Calu3 (cell line): ENCODE measurements at regions not wholly inside any gene's neighbourhood (a gene's known extent, or its start where the extent isn't known, plus 50 kb on each side); places are given as distances from the start of the nearest gene placed in this dataset.

Experiments used
- BruUV-seq: library from RNA; stranded (reverse); fragments of 400-500 nt; replicated peaks from 2 replicates; lab custom pipeline; 2021; lab: Mats Ljungman, UMichigan
- CTCF ChIA-PET: fragments of 300-600 bp; sonication (Branson Sonifier 250); formaldehyde crosslinking; loops from one replicate; lab custom pipeline; 2022; ENCODE audit warnings: antibody characterized with exemption; lab: Charles Lee
- DNase-seq: peaks from one replicate; pipeline ENCODE4 v3.0.0; 2022
- H3K27ac Mint-ChIP-seq: one replicate; pipeline ENCODE4 v1.8.0; 2022; ENCODE audit warnings: mixed read lengths; ENCODE audit not compliant: unreplicated experiment
- H3K27me3 Mint-ChIP-seq: one replicate; pipeline ENCODE4 v1.8.0; 2022; ENCODE audit warnings: mixed read lengths; ENCODE audit not compliant: unreplicated experiment
- H3K36me3 Mint-ChIP-seq: one replicate; pipeline ENCODE4 v1.8.0; 2022; ENCODE audit warnings: mild to moderate bottlenecking, moderate library complexity, mixed read lengths; ENCODE audit not compliant: insufficient read depth, unreplicated experiment
- H3K4me1 Mint-ChIP-seq: one replicate; pipeline ENCODE4 v1.8.0; 2022; ENCODE audit warnings: mild to moderate bottlenecking, low read depth, mixed read lengths; ENCODE audit not compliant: unreplicated experiment
- H3K4me3 Mint-ChIP-seq: one replicate; pipeline ENCODE4 v1.8.0; 2022; ENCODE audit warnings: mild to moderate bottlenecking, low read depth, moderate library complexity, mixed read lengths; ENCODE audit not compliant: unreplicated experiment
- H3K9me3 Mint-ChIP-seq: one replicate; pipeline ENCODE4 v1.8.0; 2022; ENCODE audit warnings: low read depth, mixed read lengths; ENCODE audit not compliant: unreplicated experiment
- intact Hi-C: fragments of 100-400 bp; cut with micrococcal nuclease; formaldehyde crosslinking; loops from one replicate; pipeline ENCODE4 v1.10.0; 2022; ENCODE audit not compliant: unreplicated experiment
- TF ChIP-seq, protein P1 (sequence below): fragments of 200-600 bp; IDR thresholded peaks from one replicate; pipeline ENCODE4 v1.8.0; 2022; ENCODE audit warnings: antibody characterized with exemption; ENCODE audit not compliant: unreplicated experiment

DNA sequence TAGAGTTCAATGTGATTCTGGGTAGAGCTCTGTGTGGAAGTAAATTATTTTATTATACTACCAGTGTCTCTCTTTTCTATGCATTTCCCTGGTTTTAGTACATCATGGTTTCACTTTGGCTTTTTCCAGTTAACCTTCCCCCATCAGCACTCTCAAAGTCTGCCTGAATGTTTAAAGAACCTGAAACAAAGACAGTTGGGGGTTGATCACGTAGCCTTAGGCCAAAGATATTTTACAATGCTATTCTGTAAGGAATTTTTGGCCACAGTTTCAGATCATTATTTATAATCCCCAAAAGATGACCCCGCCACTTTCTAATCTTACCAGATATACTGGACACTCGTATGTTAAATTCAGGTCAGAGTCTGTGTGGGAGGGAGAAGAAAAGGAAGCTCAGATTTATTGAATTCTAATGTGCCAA is 156.3 kb upstream of the TMC3 start:
- CTCF ChIA-PET, result no interaction called here
- intact Hi-C loops, result no loop called here
- BruUV-seq, result no TSS peak
- Mint-ChIP-seq H3K4me1 (no peaks in the 10 kb centered on the region), H3K9me3 (peaks cover 4% of the 10 kb centered on the region), H3K4me3 (no peak overlapping the region), H3K27me3 (no peaks in the 10 kb centered on the region), H3K36me3 (no peaks in the 10 kb centered on the region), H3K27ac (no peak overlapping the region)
- no peak for DNase-seq
- TF ChIP-seq, protein P1, sequence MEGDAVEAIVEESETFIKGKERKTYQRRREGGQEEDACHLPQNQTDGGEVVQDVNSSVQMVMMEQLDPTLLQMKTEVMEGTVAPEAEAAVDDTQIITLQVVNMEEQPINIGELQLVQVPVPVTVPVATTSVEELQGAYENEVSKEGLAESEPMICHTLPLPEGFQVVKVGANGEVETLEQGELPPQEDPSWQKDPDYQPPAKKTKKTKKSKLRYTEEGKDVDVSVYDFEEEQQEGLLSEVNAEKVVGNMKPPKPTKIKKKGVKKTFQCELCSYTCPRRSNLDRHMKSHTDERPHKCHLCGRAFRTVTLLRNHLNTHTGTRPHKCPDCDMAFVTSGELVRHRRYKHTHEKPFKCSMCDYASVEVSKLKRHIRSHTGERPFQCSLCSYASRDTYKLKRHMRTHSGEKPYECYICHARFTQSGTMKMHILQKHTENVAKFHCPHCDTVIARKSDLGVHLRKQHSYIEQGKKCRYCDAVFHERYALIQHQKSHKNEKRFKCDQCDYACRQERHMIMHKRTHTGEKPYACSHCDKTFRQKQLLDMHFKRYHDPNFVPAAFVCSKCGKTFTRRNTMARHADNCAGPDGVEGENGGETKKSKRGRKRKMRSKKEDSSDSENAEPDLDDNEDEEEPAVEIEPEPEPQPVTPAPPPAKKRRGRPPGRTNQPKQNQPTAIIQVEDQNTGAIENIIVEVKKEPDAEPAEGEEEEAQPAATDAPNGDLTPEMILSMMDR, result no peak

DNA sequence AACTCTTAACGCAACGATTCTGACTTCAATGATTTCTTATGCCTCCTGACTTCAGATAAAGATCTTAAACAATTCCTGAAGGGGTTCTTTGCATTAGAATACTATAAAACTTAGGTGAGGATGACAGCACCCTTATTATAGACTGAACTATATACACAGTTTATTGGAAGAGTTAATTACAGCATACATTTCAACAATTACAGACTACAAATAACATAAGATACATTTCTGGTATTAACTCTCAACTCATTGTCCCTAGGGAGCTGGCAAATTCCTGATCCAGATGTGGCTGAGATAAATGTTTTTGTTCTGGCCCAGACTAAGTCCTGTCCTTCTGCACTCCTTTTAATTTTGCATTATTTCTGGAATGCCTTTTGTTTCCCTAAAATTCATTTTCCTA is 155.5 kb upstream of the TMC3 start:
- Mint-ChIP-seq H3K4me1 (no peaks in the 10 kb centered on the region), H3K27me3 (no peaks in the 10 kb centered on the region), H3K9me3 (peaks cover 4% of the 10 kb centered on the region), H3K4me3 (no peak overlapping the region), H3K36me3 (no peaks in the 10 kb centered on the region), H3K27ac (no peak overlapping the region)
- intact Hi-C loops, result no loop called here
- TF ChIP-seq, protein P1, result no peak
- BruUV-seq, result no TSS peak
- CTCF ChIA-PET, result no interaction called here
- no peak for DNase-seq

DNA sequence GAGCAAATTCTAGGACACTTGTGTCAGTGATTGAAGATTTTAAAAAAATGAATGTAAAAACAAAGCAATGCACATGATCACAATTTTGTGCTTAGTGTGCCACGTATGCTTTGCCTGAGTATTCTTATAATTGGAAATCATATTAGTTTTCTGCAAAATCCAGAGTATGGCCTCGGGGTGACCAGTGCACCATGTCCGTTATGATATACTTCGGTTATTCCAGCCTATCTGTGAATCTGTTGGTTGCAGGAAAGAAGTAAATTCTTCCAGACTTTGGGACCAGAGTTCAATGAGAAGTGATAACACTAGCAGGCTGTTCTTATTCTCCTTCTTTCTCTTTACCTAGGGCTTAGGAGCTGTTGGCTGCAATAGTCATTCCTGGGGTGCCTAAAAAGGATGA is 152.0 kb upstream of the TMC3 start:
- no peaks in the 10 kb centered on the region for H3K9me3 Mint-ChIP-seq
- H3K36me3 Mint-ChIP-seq, result no peaks in the 10 kb centered on the region
- TF ChIP-seq, protein P1, result no peak
- no peaks in the 10 kb centered on the region for H3K4me1 Mint-ChIP-seq
- H3K27ac Mint-ChIP-seq, result no peak overlapping the region
- no TSS peak for BruUV-seq
- CTCF ChIA-PET, result interaction anchor here (0.5 kb wide), 1 partner anchor 247 kb away, joined by 3 read pairs; no protein-coding TSS in a partner anchor
- no peaks in the 10 kb centered on the region for H3K27me3 Mint-ChIP-seq
- intact Hi-C loops, result no loop called here
- DNase-seq, result no peak
- H3K4me3 Mint-ChIP-seq, result no peak overlapping the region

DNA sequence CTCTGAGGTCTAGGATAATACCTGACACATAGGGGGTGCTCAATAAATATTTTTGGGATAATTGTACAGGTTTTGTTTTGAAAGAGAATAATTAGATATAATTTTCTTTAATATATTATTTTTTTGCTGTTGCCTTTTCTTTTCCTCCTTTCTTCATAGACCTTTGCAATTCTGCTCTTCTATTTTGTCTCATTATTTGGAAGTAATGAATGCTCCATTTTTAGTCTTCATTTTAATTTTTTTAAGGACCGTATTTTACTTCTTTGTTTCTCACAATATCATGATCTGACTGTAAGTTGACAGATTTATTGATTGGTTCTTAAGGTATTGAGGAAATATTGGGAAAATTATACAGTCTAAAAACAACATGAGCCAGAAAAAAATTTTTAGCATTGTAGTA is 150.5 kb upstream of the TMC3 start:
- intact Hi-C loops, result no loop called here
- Mint-ChIP-seq H3K27ac (no peak overlapping the region), H3K9me3 (no peaks in the 10 kb centered on the region), H3K4me3 (no peak overlapping the region), H3K36me3 (no peaks in the 10 kb centered on the region), H3K27me3 (peaks cover 5% of the 10 kb centered on the region), H3K4me1 (no peaks in the 10 kb centered on the region)
- TF ChIP-seq, protein P1, result no peak
- BruUV-seq, result no TSS peak
- CTCF ChIA-PET, result no interaction called here
- DNase-seq, result no peak
